ENCODE measurements at regions not wholly inside any gene's neighbourhood (a gene's known extent, or its start where the extent isn't known, plus 50 kb on each side); places are given as distances from the start of the nearest gene placed in this dataset.

GRCh38 chr12:72146495-72146894, 125.7 kb upstream of the TRHDE start:
- no peak overlapping the region for H2AFZ ChIP-seq (ENCODE audit: low read depth, low read length)
- no peak overlapping the region for H3K4me2 ChIP-seq (ENCODE audit: low read length)
- H3K9me2 ChIP-seq (ENCODE audit: insufficient read depth, low read length): no peaks in the 10 kb centered on the region
- H3K27ac ChIP-seq (ENCODE audit: low read length): no peak overlapping the region
- H3K4me3 ChIP-seq (ENCODE audit: low read length): no peak overlapping the region
- H3F3A ChIP-seq (ENCODE audit: insufficient read depth, low read length, poor library complexity, severe bottlenecking): no peaks in the 10 kb centered on the region
- no peaks in the 10 kb centered on the region for H3K27me3 ChIP-seq (ENCODE audit: insufficient read depth, low read depth, low read length)
- H3K9ac ChIP-seq (ENCODE audit: low read length): no peak overlapping the region
- no peaks in the 10 kb centered on the region for H3K36me3 ChIP-seq (ENCODE audit: insufficient read depth, low read length)
- TF ChIP-seq MXI1 (conservative IDR thresholded peaks at IDR 0.05; ENCODE audit: poor library complexity, severe bottlenecking) (no peak), RAD21 (conservative IDR thresholded peaks at IDR 0.05) (no peak), REST (IDR thresholded peaks at IDR 0.05; ENCODE audit: borderline replicate concordance) (no peak), SMC3 (conservative IDR thresholded peaks at IDR 0.05; ENCODE audit: poor library complexity) (no peak), POLR2AphosphoS5 (IDR thresholded peaks at IDR 0.05) (no peak), TAF1 (IDR thresholded peaks at IDR 0.05; ENCODE audit: low read depth) (no peak)
- no peaks in the 10 kb centered on the region for H4K20me1 ChIP-seq (ENCODE audit: insufficient read depth)
- no peaks in the 10 kb centered on the region for H3K79me2 ChIP-seq (replicated peaks; ENCODE audit: insufficient read depth, low read length)
- no peaks in the 10 kb centered on the region for H3K9me3 ChIP-seq (ENCODE audit: low read length)

GRCh38 chr12:72148709-72149108, 123.5 kb upstream of the TRHDE start:
- no peak overlapping the region for H3K4me3 ChIP-seq (ENCODE audit: low read length)
- TF ChIP-seq EZH2 (IDR thresholded peaks at IDR 0.05; ENCODE audit: borderline replicate concordance, insufficient read depth, low read length, poor library complexity, severe bottlenecking): no peak
- no peak for TF ChIP-seq CTCF (IDR thresholded peaks at IDR 0.05; ENCODE audit: poor library complexity, severe bottlenecking)
- TF ChIP-seq REST (IDR thresholded peaks at IDR 0.05; ENCODE audit: borderline replicate concordance): no peak
- no peak for TF ChIP-seq TAF1 (IDR thresholded peaks at IDR 0.05; ENCODE audit: low read depth)
- no peak for TF ChIP-seq MXI1 (conservative IDR thresholded peaks at IDR 0.05; ENCODE audit: poor library complexity, severe bottlenecking)
- no peak for TF ChIP-seq RAD21 (conservative IDR thresholded peaks at IDR 0.05)
- no peak for TF ChIP-seq SMC3 (conservative IDR thresholded peaks at IDR 0.05; ENCODE audit: poor library complexity)
- TF ChIP-seq EP300 (conservative IDR thresholded peaks at IDR 0.05; ENCODE audit: poor library complexity, severe bottlenecking): no peak
- no peak for TF ChIP-seq POLR2AphosphoS5 (IDR thresholded peaks at IDR 0.05)
- H3K9ac ChIP-seq (ENCODE audit: low read length): no peak overlapping the region
- no peaks in the 10 kb centered on the region for H3K9me2 ChIP-seq (ENCODE audit: insufficient read depth, low read length)
- no peak overlapping the region for H2AFZ ChIP-seq (ENCODE audit: low read depth, low read length)
- no peaks in the 10 kb centered on the region for H4K20me1 ChIP-seq (ENCODE audit: insufficient read depth)
- H3K9me3 ChIP-seq (ENCODE audit: low read length): no peaks in the 10 kb centered on the region
- no peak overlapping the region for H3K27ac ChIP-seq (ENCODE audit: low read length)
- no peaks in the 10 kb centered on the region for H3K36me3 ChIP-seq (ENCODE audit: insufficient read depth, low read length)
- H3K4me2 ChIP-seq (ENCODE audit: low read length): no peak overlapping the region
- H3K27me3 ChIP-seq (ENCODE audit: insufficient read depth, low read depth, low read length): no peaks in the 10 kb centered on the region
- no peaks in the 10 kb centered on the region for H3K79me2 ChIP-seq (replicated peaks; ENCODE audit: insufficient read depth, low read length)
- no peaks in the 10 kb centered on the region for H3F3A ChIP-seq (ENCODE audit: insufficient read depth, low read length, poor library complexity, severe bottlenecking)

Measured in neural cell (in vitro differentiated cells).